ENCODE measurements at regions not wholly inside any gene's neighbourhood (a gene's known extent, or its start where the extent isn't known, plus 50 kb on each side); places are given as distances from the start of the nearest gene placed in this dataset.

DNA sequence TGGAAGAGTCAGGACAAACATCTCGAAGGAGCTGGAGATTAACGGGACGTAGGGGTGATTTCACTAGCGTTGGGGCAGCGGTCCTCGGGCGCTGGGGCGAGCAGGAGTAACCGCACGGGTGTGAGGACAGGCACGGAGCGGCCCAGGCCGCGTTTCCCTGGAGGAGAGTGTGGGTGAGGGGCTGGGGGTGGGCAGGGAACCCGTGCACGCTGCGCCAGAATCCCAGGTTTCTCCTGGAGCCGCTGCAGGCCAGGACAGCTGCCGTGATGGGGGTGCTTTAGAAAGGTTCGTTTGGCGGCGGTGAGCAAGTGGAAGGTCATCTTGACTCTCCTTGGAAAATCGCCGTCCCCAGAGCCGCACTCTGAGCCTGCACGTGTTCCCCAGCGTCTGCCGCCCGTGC, 290.2 kb upstream of the IRX1 start:
- Histone ChIP-seq H3K9me3 (no peaks in the 10 kb centered on the region), H3K4me1 (no peaks in the 10 kb centered on the region), H3K36me3 (no peaks in the 10 kb centered on the region), H3K4me3 (no peak overlapping the region), H3K27me3 (no peaks in the 10 kb centered on the region), H3K27ac (no peak overlapping the region)
- TF ChIP-seq, protein P1, sequence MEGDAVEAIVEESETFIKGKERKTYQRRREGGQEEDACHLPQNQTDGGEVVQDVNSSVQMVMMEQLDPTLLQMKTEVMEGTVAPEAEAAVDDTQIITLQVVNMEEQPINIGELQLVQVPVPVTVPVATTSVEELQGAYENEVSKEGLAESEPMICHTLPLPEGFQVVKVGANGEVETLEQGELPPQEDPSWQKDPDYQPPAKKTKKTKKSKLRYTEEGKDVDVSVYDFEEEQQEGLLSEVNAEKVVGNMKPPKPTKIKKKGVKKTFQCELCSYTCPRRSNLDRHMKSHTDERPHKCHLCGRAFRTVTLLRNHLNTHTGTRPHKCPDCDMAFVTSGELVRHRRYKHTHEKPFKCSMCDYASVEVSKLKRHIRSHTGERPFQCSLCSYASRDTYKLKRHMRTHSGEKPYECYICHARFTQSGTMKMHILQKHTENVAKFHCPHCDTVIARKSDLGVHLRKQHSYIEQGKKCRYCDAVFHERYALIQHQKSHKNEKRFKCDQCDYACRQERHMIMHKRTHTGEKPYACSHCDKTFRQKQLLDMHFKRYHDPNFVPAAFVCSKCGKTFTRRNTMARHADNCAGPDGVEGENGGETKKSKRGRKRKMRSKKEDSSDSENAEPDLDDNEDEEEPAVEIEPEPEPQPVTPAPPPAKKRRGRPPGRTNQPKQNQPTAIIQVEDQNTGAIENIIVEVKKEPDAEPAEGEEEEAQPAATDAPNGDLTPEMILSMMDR (IDR thresholded peaks at IDR 0.05) = no peak
- DNase-seq = no peak
- no peak for ATAC-seq
- intact Hi-C loops (cut with DNase I) = no loop called here

DNA sequence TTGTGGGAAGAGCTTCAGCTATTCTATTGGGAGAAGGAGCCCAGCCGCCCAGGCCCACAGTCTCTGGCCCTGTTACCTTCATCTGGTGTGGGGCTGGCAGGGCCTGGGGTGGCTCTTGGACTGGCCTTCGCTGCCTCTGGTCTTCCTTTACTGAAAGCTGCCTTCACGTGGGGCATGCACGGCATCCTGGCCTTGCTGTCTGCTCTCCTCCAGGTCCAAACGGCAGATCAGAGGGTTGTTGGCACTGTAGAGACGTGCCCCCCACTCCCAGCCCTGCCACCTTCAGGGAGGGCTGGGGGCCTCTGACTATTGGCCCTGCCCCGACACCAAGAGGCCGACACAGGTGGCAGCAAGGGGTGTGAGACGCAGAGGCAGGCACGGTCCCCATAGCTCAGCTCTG, 291.3 kb upstream of the IRX1 start:
- TF ChIP-seq, protein P1 (IDR thresholded peaks at IDR 0.05) = no peak
- DNase-seq = no peak
- Histone ChIP-seq H3K27ac (no peak overlapping the region), H3K9me3 (no peaks in the 10 kb centered on the region), H3K4me1 (no peaks in the 10 kb centered on the region), H3K36me3 (no peaks in the 10 kb centered on the region), H3K4me3 (no peak overlapping the region), H3K27me3 (no peaks in the 10 kb centered on the region)
- no peak for ATAC-seq
- intact Hi-C loops (cut with DNase I) = no loop called here

DNA sequence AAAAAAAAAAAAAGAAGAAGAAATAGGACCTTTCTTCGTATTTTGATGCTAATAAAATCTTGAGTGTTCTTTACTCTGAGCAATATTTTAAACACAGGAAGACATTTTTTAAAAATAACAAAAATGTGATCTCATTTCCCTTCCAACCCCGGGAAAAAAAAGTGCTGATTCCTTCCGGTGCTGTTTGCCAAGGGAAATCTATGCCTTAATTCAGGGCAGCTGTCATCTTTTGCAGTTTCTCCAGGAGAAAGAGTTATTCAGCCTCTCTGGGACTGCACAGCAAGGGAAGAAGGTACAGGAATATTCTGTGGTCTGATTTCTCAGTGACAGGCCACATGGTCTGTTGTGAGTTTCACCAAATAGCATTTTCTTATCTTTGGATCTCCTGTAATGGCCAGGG, 291.9 kb upstream of the IRX1 start:
- DNase-seq (no peak), ATAC-seq (no peak)
- Histone ChIP-seq H3K27ac (no peak overlapping the region), H3K4me3 (no peak overlapping the region), H3K27me3 (no peaks in the 10 kb centered on the region), H3K36me3 (no peaks in the 10 kb centered on the region), H3K4me1 (no peaks in the 10 kb centered on the region), H3K9me3 (no peaks in the 10 kb centered on the region)
- TF ChIP-seq, protein P1 (IDR thresholded peaks at IDR 0.05) = no peak
- intact Hi-C loops (cut with DNase I) = no loop called here

DNA sequence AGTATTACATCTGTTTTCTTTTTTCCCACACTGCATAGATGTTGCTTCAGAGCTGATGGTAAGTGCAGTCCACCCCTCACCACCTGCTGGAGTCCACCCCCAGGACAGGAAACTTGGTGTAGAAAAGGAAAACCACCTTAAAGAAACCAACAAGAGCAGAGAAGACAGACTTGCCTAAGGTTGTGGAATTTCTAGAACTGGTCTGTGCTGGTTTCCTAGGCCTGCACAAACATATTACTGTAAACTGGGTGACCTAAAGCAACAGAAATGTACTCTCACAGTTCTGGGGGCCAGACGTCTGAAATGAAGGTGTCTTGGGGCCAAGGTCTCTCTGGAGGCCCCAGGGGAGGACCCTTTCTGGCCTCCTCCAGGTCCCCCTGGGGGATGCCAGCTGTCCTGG, 293.4 kb upstream of the IRX1 start:
- no peak for DNase-seq
- TF ChIP-seq, protein P1 (IDR thresholded peaks at IDR 0.05) = no peak
- H3K4me3 ChIP-seq = no peak overlapping the region
- H3K4me1 ChIP-seq = no peaks in the 10 kb centered on the region
- H3K27me3 ChIP-seq = no peaks in the 10 kb centered on the region
- no peaks in the 10 kb centered on the region for H3K9me3 ChIP-seq
- ATAC-seq = no peak
- H3K36me3 ChIP-seq = no peaks in the 10 kb centered on the region
- no peak overlapping the region for H3K27ac ChIP-seq
- intact Hi-C loops (cut with DNase I) = no loop called here

DNA sequence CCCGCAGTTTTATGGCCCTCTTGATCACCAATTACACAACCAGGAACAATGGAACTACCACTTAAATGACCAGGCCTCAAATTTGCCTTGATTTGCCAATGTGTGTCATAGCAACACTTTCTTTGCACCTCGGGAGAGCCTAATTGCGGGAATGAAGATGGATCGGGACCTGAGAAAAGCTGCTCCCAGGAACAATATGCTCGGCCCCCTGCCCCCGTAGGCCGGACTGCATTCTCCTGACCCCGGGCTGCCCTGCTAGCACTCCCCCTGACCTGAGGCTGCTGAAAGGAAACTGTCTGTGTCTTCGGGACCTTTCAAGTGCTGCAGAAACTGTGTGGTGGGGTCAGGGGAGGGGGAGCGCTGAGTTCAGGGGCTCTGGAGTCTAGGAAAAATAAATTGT, 294.3 kb upstream of the IRX1 start:
- Histone ChIP-seq H3K9me3 (no peaks in the 10 kb centered on the region), H3K27me3 (no peaks in the 10 kb centered on the region), H3K4me3 (no peak overlapping the region), H3K4me1 (no peaks in the 10 kb centered on the region), H3K27ac (no peak overlapping the region), H3K36me3 (no peaks in the 10 kb centered on the region)
- no peak for DNase-seq
- ATAC-seq = no peak
- intact Hi-C loops (cut with DNase I) = no loop called here
- TF ChIP-seq, protein P1 (IDR thresholded peaks at IDR 0.05) = no peak

DNA sequence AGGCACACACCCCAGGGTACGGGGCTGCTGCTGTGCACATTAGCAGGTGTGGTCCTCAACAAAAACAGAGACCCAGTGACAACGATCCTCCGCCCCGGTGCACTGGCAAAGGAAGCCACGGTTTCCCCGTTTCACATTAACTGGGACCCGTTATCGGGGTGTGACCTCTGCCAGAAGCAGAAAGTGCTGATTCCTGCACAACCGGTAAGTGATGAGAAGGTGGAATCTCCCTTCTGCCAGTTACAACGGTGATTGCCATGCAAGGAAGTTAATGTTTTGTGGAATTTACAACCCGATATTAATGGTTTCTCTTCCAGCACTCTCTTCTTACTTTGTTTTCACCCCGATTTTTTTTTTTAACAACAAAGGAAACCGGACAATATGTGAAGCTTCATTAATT, 294.9 kb upstream of the IRX1 start:
- no peaks in the 10 kb centered on the region for H3K27me3 ChIP-seq
- TF ChIP-seq, protein P1 (IDR thresholded peaks at IDR 0.05) = no peak
- intact Hi-C loops (cut with DNase I) = no loop called here
- no peak overlapping the region for H3K4me3 ChIP-seq
- no peaks in the 10 kb centered on the region for H3K36me3 ChIP-seq
- no peak overlapping the region for H3K27ac ChIP-seq
- no peaks in the 10 kb centered on the region for H3K4me1 ChIP-seq
- H3K9me3 ChIP-seq = no peaks in the 10 kb centered on the region
- DNase-seq = no peak
- ATAC-seq = no peak

Data from upper lobe of right lung (tissue), 1 donor.